K562 (cell line): ENCODE measurements at regions not wholly inside any gene's neighbourhood (a gene's known extent, or its start where the extent isn't known, plus 50 kb on each side); places are given as distances from the start of the nearest gene placed in this dataset.

ENCODE experiments used
- ATAC-seq: fragments of 200-7000 bp; cut with Tn5 transposase; 3 replicates; pipeline ENCODE4 v1.9.1; 2020; ENCODE audit warnings: moderate library complexity
- BruUV-seq: library from RNA; stranded (reverse); fragments of 400-500 nt; replicated peaks from 2 replicates; lab custom pipeline; 2021; lab: Mats Ljungman, UMichigan
- CTCF ChIA-PET: fragments of 300-600 bp; formaldehyde crosslinking; extraction: SDS; loops from one replicate; lab custom pipeline; 2021; ENCODE audit warnings: low intra/inter-chr PET ratio; lab: Yijun Ruan, JAX
- POLR2A ChIA-PET: fragments of 300-600, 350-650 bp; sonication (Branson Sonifier 250); formaldehyde crosslinking; extraction: SDS; loops from one replicate; lab custom pipeline; 2021; ENCODE audit warnings: antibody characterized with exemption, inconsistent platforms; lab: Yijun Ruan, JAX
- DNase-seq, 4 experiments: peaks; one replicate each; pipeline versions ENCODE4 v3.0.0 to v3.0.0-alpha.2; 2011 to 2018; ENCODE audit warnings: low spot score in 3 of 4, mixed read lengths in 3 of 4; ENCODE audit errors: extremely low read depth in 1 of 4
- FAIRE-seq: peaks from 2 replicates; lab custom pipeline; 2011; peaks lifted over from hg19 to GRCh38; lab: Jason Lieb, UNC
- H2AFZ ChIP-seq: 2 replicates; pipeline ENCODE4 v1.6.0; 2011; ENCODE audit warnings: low read depth, low read length, control low read depth, inconsistent platforms
- H3K27ac ChIP-seq: fragments of 200-600 bp; 3 replicates; pipeline ENCODE4 v1.8.0; 2011; ENCODE audit warnings: low read depth, mild to moderate bottlenecking, control low read depth, inconsistent platforms, low read length, moderate library complexity, mixed read lengths; ENCODE audit errors: extremely low read depth
- H3K27me3 ChIP-seq, 2 experiments: fragments of 300-600 bp in 1 of 2; 2 replicates in 1 of 2; 3 replicates in 1 of 2; pipeline versions ENCODE4 v1.6.0 to v1.8.0; 2011; ENCODE audit warnings: inconsistent platforms in 2 of 2, low read length in 2 of 2, mild to moderate bottlenecking in 1 of 2, mixed read lengths in 1 of 2, moderate library complexity in 1 of 2; ENCODE audit not compliant: control insufficient read depth in 2 of 2, insufficient read depth in 2 of 2
- H3K36me3 ChIP-seq: fragments of 300-600 bp; 3 replicates; pipeline ENCODE4 v1.8.0; 2011; ENCODE audit warnings: mild to moderate bottlenecking, low read length, inconsistent platforms; ENCODE audit not compliant: control insufficient read depth, insufficient read depth
- H3K4me1 ChIP-seq, 2 experiments: fragments of 200-600 bp in 1 of 2; replicated peaks in 1 of 2; 2 replicates in 1 of 2; 3 replicates in 1 of 2; pipeline versions ENCODE4 v1.5.1 to v1.8.0; 2011; ENCODE audit warnings: inconsistent platforms in 2 of 2, low read length in 2 of 2, mild to moderate bottlenecking in 1 of 2, mixed read lengths in 1 of 2, moderate library complexity in 1 of 2; ENCODE audit not compliant: control insufficient read depth in 2 of 2, insufficient read depth in 2 of 2
- H3K4me2 ChIP-seq: 2 replicates; pipeline ENCODE4 v1.6.1; 2011; ENCODE audit warnings: low read length, control low read depth, inconsistent platforms, mixed read lengths; ENCODE audit not compliant: insufficient read depth
- H3K4me3 ChIP-seq: fragments of 200-600 bp; sonication (generic), shearing (Covaris generic); 2 replicates; pipeline ENCODE4 v1.5.1; 2016; ENCODE audit warnings: control low read depth, inconsistent platforms
- H3K79me2 ChIP-seq: fragments of 200-600 bp; 3 replicates; pipeline ENCODE4 v1.8.0; 2011; ENCODE audit warnings: low read length, inconsistent platforms; ENCODE audit not compliant: control insufficient read depth, insufficient read depth
- H3K9ac ChIP-seq, 2 experiments: 2 replicates each; pipeline versions ENCODE4 v1.6.0 to v1.6.1; 2011; ENCODE audit warnings: low read depth in 2 of 2, low read length in 2 of 2, control low read depth in 1 of 2, inconsistent platforms in 1 of 2, mild to moderate bottlenecking in 1 of 2, mixed read lengths in 1 of 2; ENCODE audit not compliant: insufficient read depth in 1 of 2
- H3K9me1 ChIP-seq: one replicate; pipeline ENCODE4 v1.6.0; 2011; ENCODE audit warnings: inconsistent platforms, mild to moderate bottlenecking, low read length, moderate library complexity; ENCODE audit not compliant: control insufficient read depth, insufficient read depth
- H3K9me3 ChIP-seq: replicated peaks from 2 replicates; pipeline ENCODE4 v1.5.1; 2011; ENCODE audit warnings: low read depth, low read length, inconsistent platforms; ENCODE audit not compliant: control insufficient read depth, insufficient read depth
- H4K20me1 ChIP-seq: replicated peaks from 2 replicates; pipeline ENCODE4 v1.6.1; 2011; ENCODE audit warnings: low read length, inconsistent platforms, mixed read lengths; ENCODE audit not compliant: control insufficient read depth, insufficient read depth
- ARNT ChIP-seq, 2 experiments: fragments of 450-650 bp; IDR thresholded peaks; 2 replicates each; pipeline ENCODE4 v1.6.1; 2016; ENCODE audit warnings: mild to moderate bottlenecking in 1 of 2
- FOSL1 ChIP-seq: fragments of 200-800 bp; sonication (Bioruptor generic); conservative IDR thresholded peaks from 2 replicates; pipeline ENCODE4 v1.6.1; 2016; ENCODE audit warnings: missing genetic modification characterization, missing compliant biosample characterization
- FOXP1 ChIP-seq: sonication (generic); formaldehyde crosslinking; IDR thresholded peaks from 2 replicates; pipeline ENCODE4 v1.8.0; 2022; ENCODE audit warnings: mild to moderate bottlenecking, missing genetic modification reagents
- HNRNPLL ChIP-seq: fragments of 200-400 bp; formaldehyde crosslinking; IDR thresholded peaks from 2 replicates; pipeline ENCODE4 v1.6.1; 2017; ENCODE audit warnings: low read length, low read depth, mild to moderate bottlenecking; ENCODE audit not compliant: poor library complexity, severe bottlenecking
- PRDM10 ChIP-seq: fragments of 450-650 bp; IDR thresholded peaks from 2 replicates; pipeline ENCODE4 v1.6.1; 2018; ENCODE audit not compliant: partially characterized antibody
- ZNF639 ChIP-seq, 2 experiments: fragments of 200-800 bp in 1 of 2; sonication (Bioruptor generic) in 1 of 2; sonication (generic) in 1 of 2; formaldehyde crosslinking in 1 of 2; IDR thresholded peaks in 1 of 2; conservative IDR thresholded peaks in 1 of 2; 2 replicates each; pipeline versions ENCODE4 v1.5.0 to v1.6.1; 2016 to 2020; ENCODE audit warnings: missing compliant biosample characterization in 1 of 2, missing genetic modification characterization in 1 of 2, missing genetic modification reagents in 1 of 2
- WGBS: fragments of 100-300 bp; shearing (Covaris generic); methylation state at CpG from one replicate; pipeline ENCODE4 v1.1.6; 2016; ENCODE audit warnings: low coverage, mixed read lengths; ENCODE audit not compliant: insufficient coverage; ENCODE audit errors: missing lambda C conversion rate; 5-methylcytosine and 5-hydroxymethylcytosine counted together
- in situ Hi-C: fragments of 300-500 bp; cut with MboI; formaldehyde crosslinking; loops from 4 replicates; pipeline ENCODE4 v1.15.0; 2018; ENCODE audit warnings: inconsistent platforms, mixed read lengths
- intact Hi-C: fragments of 100-400 bp; cut with micrococcal nuclease; formaldehyde crosslinking; loops from 2 replicates; pipeline ENCODE4 v1.14.2; 2022

GRCh38 chr4:158016511-158016910 is 156.3 kb downstream of the GASK1B start (continued):
- TF ChIP-seq ZNF639 (CRISPR knock-in tag; conservative IDR thresholded peaks at IDR 0.05 in 1 of 2, IDR thresholded peaks at IDR 0.05 in 1 of 2) (no peak), FOXP1 (no peak), ARNT (IDR thresholded peaks at IDR 0.05) (no peak), PRDM10 (no peak)
- TF ChIP-seq, all 486 proteins: peak for 0

- ChIA-PET CTCF (no interaction called here), POLR2A (no interaction called here)
- H3K4me1 ChIP-seq = no peaks in the 10 kb centered on the region
- intact Hi-C loops (no loop called here), in situ Hi-C loops (no loop called here)
- no peaks in the 10 kb centered on the region for H3K9me1 ChIP-seq
- H3K4me3 ChIP-seq = no peak overlapping the region
- no peaks in the 10 kb centered on the region for H3K36me3 ChIP-seq
- no peaks in the 10 kb centered on the region for H3K9me3 ChIP-seq
- no peak overlapping the region for H3K9ac ChIP-seq
- no TSS peak for BruUV-seq
- no peak for ATAC-seq
- H3K27ac ChIP-seq = no peak overlapping the region
- H3K4me2 ChIP-seq = no peak overlapping the region
- 2% methylated on average over 3 of the region's 3 CpGs for WGBS
- TF ChIP-seq HNRNPLL = no peak
- peak; percentile 60 for TF ChIP-seq FOSL1 (tag)
- FAIRE-seq = no peak
- no peak overlapping the region for H2AFZ ChIP-seq
- no peak for DNase-seq
- H4K20me1 ChIP-seq = no peaks in the 10 kb centered on the region
- no peaks in the 10 kb centered on the region for H3K79me2 ChIP-seq
- no peaks in the 10 kb centered on the region for H3K27me3 ChIP-seq
These were observed 157.6 kb downstream of the GASK1B start for GRCh38 chr4:158015241-158015640.
